ENCODE measurements at regions not wholly inside any gene's neighbourhood (a gene's known extent, or its start where the extent isn't known, plus 50 kb on each side); places are given as distances from the start of the nearest gene placed in this dataset.

- TF ChIP-seq FOXM1 (IDR thresholded peaks at IDR 0.05; ENCODE audit: low read depth) (no peak), CTCF (IDR thresholded peaks at IDR 0.05) (no peak), EP300 (IDR thresholded peaks at IDR 0.05; ENCODE audit: borderline replicate concordance in 1 of 2, low read depth in 1 of 2, low read length in 1 of 2) (no peak), YY1 (IDR thresholded peaks at IDR 0.05; ENCODE audit: low read depth) (no peak), USF2 (IDR thresholded peaks at IDR 0.05; ENCODE audit: borderline replicate concordance, low read depth, low read length) (no peak)
Measured at GRCh38 chr21:41566500-41567014, 58.6 kb upstream of the TMPRSS2 start.

Measured in SK-N-SH (cell line).